Caco-2 (cell line): ENCODE measurements at regions not wholly inside any gene's neighbourhood (a gene's known extent, or its start where the extent isn't known, plus 50 kb on each side); places are given as distances from the start of the nearest gene placed in this dataset.

ENCODE experiments used
- BruUV-seq: library from RNA; stranded (reverse); fragments of 400-500 nt; replicated peaks from 2 replicates; lab custom pipeline; 2021; lab: Mats Ljungman, UMichigan
- CTCF ChIA-PET: fragments of 300-600 bp; sonication (Branson Sonifier 250); formaldehyde crosslinking; loops from one replicate; lab custom pipeline; 2022; ENCODE audit warnings: antibody characterized with exemption; lab: Charles Lee
- POLR2A ChIA-PET: fragments of 300-600 bp; sonication (Branson Sonifier 250); formaldehyde crosslinking; loops from one replicate; lab custom pipeline; 2022; ENCODE audit warnings: antibody characterized with exemption; lab: Charles Lee
- DNase-seq, 2 experiments: peaks; one replicate each; pipeline versions ENCODE4 v3.0.0 to v3.0.0-alpha.2; 2020 to 2022
- H3K27me3 ChIP-seq: replicated peaks from 2 replicates; pipeline ENCODE4 v1.6.0; 2011; ENCODE audit warnings: low read length; ENCODE audit not compliant: control insufficient read depth, insufficient read depth
- H3K36me3 ChIP-seq: 2 replicates; pipeline ENCODE4 v1.5.1; 2011; ENCODE audit warnings: low read length; ENCODE audit not compliant: control insufficient read depth, insufficient read depth
- H3K4me1 ChIP-seq: fragments of 250-450 bp; sonication (Bioruptor Pico); 2 replicates; pipeline ENCODE4 v1.5.1; 2020; ENCODE audit warnings: mild to moderate bottlenecking
- H3K4me3 ChIP-seq: 2 replicates; pipeline ENCODE4 v1.5.1; 2011; ENCODE audit warnings: low read depth, mild to moderate bottlenecking, control low read depth, low read length
- H3K9me3 ChIP-seq: fragments of 250-450 bp; sonication (Bioruptor Pico); 2 replicates; pipeline ENCODE4 v1.5.1; 2020; ENCODE audit warnings: mild to moderate bottlenecking, moderate library complexity
- H3K27ac Mint-ChIP-seq: one replicate; pipeline ENCODE4 v1.8.0; 2022; ENCODE audit warnings: mixed read lengths; ENCODE audit not compliant: unreplicated experiment
- H3K27me3 Mint-ChIP-seq: one replicate; pipeline ENCODE4 v1.8.0; 2022; ENCODE audit warnings: mixed read lengths; ENCODE audit not compliant: insufficient read depth, unreplicated experiment
- H3K36me3 Mint-ChIP-seq: one replicate; pipeline ENCODE4 v1.8.0; 2022; ENCODE audit warnings: mild to moderate bottlenecking, mixed read lengths; ENCODE audit not compliant: insufficient read depth, unreplicated experiment
- H3K4me1 Mint-ChIP-seq: one replicate; pipeline ENCODE4 v1.8.0; 2022; ENCODE audit warnings: low read depth, mixed read lengths; ENCODE audit not compliant: unreplicated experiment
- H3K4me3 Mint-ChIP-seq: one replicate; pipeline ENCODE4 v1.8.0; 2022; ENCODE audit warnings: mild to moderate bottlenecking, moderate library complexity, mixed read lengths; ENCODE audit not compliant: unreplicated experiment
- H3K9me3 Mint-ChIP-seq: one replicate; pipeline ENCODE4 v1.8.0; 2022; ENCODE audit warnings: mixed read lengths; ENCODE audit not compliant: unreplicated experiment
- CTCF ChIP-seq, 2 experiments: fragments of 200-600 bp in 1 of 2; IDR thresholded peaks; 1 replicate in 1 of 2; 2 replicates in 1 of 2; pipeline versions ENCODE4 v1.5.1 to v1.8.0; 2011 to 2022; ENCODE audit warnings: antibody characterized with exemption in 1 of 2, control low read depth in 1 of 2, inconsistent platforms in 1 of 2, low read depth in 1 of 2, low read length in 1 of 2, mild to moderate bottlenecking in 1 of 2, moderate library complexity in 1 of 2; ENCODE audit not compliant: insufficient read depth in 1 of 2, severe bottlenecking in 1 of 2, unreplicated experiment in 1 of 2
- intact Hi-C: fragments of 100-400 bp; cut with micrococcal nuclease; formaldehyde crosslinking; loops from one replicate; pipeline ENCODE4 v1.10.0; 2022; ENCODE audit not compliant: unreplicated experiment

DNA sequence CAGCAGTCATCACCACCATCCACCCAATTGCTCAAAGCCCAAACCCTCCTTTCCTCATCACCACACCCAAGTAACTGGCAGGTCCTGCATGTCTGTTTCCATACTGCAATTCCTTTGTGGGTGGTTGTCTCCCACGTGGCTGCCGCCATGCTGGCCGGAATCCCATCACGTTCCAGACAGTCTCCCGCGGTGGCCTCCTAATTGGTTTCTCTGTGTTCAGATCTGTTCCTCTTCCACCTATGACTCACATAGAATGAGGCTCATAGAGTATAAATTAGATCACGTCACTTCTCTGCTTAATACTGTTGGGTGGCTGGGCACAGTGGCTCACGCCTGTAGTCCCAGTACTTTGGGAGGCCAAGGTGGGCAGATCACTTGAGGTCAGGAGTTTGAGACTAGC, 813.0 kb downstream of the TYW1 start:
- BruUV-seq, result no TSS peak
- no peak overlapping the region for H3K27ac Mint-ChIP-seq
- ChIA-PET CTCF (no interaction called here), POLR2A (no interaction called here)
- H3K9me3 ChIP-seq, result no peaks in the 10 kb centered on the region
- no peaks in the 10 kb centered on the region for H3K4me1 Mint-ChIP-seq
- no peaks in the 10 kb centered on the region for H3K36me3 ChIP-seq
- no peak overlapping the region for H3K4me3 Mint-ChIP-seq
- intact Hi-C loops, result no loop called here
- peaks cover 2% of the 10 kb centered on the region for H3K27me3 Mint-ChIP-seq
- DNase-seq, result no peak
- H3K36me3 Mint-ChIP-seq, result no peaks in the 10 kb centered on the region
- H3K9me3 Mint-ChIP-seq, result no peaks in the 10 kb centered on the region
- no peak for TF ChIP-seq CTCF (IDR thresholded peaks at IDR 0.05; ENCODE audit: insufficient read depth in 1 of 2, low read depth in 1 of 2, low read length in 1 of 2, severe bottlenecking in 1 of 2, unreplicated experiment in 1 of 2)
- no peaks in the 10 kb centered on the region for H3K4me1 ChIP-seq
- H3K27me3 ChIP-seq, result no peaks in the 10 kb centered on the region
- no peak overlapping the region for H3K4me3 ChIP-seq

DNA sequence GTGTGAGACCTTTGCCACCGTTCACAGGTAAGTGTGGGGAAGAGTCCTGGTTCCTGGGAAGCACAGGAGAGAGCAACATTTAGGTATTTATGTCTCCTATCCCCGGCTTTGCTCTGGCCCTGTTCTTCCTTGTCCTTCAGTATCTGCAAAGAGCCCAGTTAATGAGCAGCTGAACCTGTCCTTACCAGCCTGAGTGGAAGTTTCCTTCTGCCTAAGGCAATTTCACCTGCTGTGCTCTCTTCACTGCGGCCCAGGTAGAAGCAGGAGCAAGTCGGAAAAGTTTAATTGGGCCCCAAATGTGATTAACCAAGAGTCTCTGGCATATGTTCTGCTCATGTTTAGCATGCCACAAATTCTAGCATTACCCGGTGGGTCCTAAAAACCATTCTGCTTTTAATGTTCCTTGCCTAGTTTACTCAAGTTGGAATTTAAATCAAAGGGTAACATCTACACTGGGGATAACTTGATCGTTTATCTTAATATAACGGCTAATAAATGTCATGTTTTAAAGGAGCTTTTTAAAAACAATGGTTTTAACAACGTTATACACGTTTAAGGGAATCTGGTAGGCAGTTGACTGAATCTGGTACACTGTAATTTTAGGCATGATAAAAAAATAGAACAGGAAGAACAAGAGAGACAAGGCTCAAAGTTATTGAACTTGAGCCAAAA, 817.1 kb downstream of the TYW1 start:
- ChIA-PET POLR2A (no interaction called here), CTCF (no interaction called here)
- no peaks in the 10 kb centered on the region for H3K27me3 ChIP-seq
- no peaks in the 10 kb centered on the region for H3K4me1 ChIP-seq
- Mint-ChIP-seq H3K27ac (no peak overlapping the region), H3K9me3 (peaks cover 10% of the 10 kb centered on the region), H3K36me3 (no peaks in the 10 kb centered on the region), H3K4me3 (no peak overlapping the region), H3K27me3 (peaks cover 5% of the 10 kb centered on the region), H3K4me1 (no peaks in the 10 kb centered on the region)
- TF ChIP-seq CTCF (IDR thresholded peaks at IDR 0.05; ENCODE audit: insufficient read depth in 1 of 2, low read depth in 1 of 2, low read length in 1 of 2, severe bottlenecking in 1 of 2, unreplicated experiment in 1 of 2), result no peak
- no peak for DNase-seq
- H3K9me3 ChIP-seq, result no peaks in the 10 kb centered on the region
- intact Hi-C loops, result no loop called here
- no TSS peak for BruUV-seq
- H3K36me3 ChIP-seq, result no peaks in the 10 kb centered on the region
- H3K4me3 ChIP-seq, result no peak overlapping the region

DNA sequence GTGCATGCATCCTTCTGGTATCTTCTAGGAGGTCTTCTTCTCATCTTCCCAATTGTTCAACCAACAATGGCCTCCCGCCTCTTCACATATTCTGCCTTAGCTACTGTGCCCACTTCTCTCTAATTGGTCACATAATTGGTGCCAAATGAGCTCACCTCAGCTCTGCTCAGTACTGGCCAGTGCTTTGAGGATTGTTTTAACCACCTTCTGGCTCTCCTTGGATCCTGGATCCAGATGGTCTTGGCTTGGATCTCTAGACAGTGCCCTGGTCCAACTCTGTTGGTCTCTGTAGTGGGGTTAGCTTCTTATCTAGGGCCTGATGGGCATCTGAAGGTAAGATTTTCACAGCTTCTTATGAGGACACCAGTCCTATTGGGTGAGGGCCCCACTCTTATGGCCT, 820.8 kb downstream of the TYW1 start:
- ChIA-PET POLR2A (no interaction called here), CTCF (interaction anchor here (0.7 kb wide), 1 partner anchor 296 kb away, joined by 3 read pairs; no protein-coding TSS in a partner anchor)
- H3K27ac Mint-ChIP-seq, result no peak overlapping the region
- H3K4me1 Mint-ChIP-seq, result no peaks in the 10 kb centered on the region
- DNase-seq, result no peak
- H3K9me3 Mint-ChIP-seq, result peaks cover 10% of the 10 kb centered on the region
- intact Hi-C loops, result no loop called here
- H3K36me3 Mint-ChIP-seq, result no peaks in the 10 kb centered on the region
- Histone ChIP-seq H3K4me1 (no peaks in the 10 kb centered on the region), H3K9me3 (no peaks in the 10 kb centered on the region), H3K27me3 (no peaks in the 10 kb centered on the region), H3K36me3 (no peaks in the 10 kb centered on the region), H3K4me3 (no peak overlapping the region)
- H3K27me3 Mint-ChIP-seq, result peaks cover 5% of the 10 kb centered on the region
- BruUV-seq, result no TSS peak
- no peak for TF ChIP-seq CTCF (IDR thresholded peaks at IDR 0.05; ENCODE audit: insufficient read depth in 1 of 2, low read depth in 1 of 2, low read length in 1 of 2, severe bottlenecking in 1 of 2, unreplicated experiment in 1 of 2)
- H3K4me3 Mint-ChIP-seq, result no peak overlapping the region
